GM11168 (cell line): ENCODE measurements at regions not wholly inside any gene's neighbourhood (a gene's known extent, or its start where the extent isn't known, plus 50 kb on each side); places are given as distances from the start of the nearest gene placed in this dataset.
"Not testable (repeated sequence)": the region's sequence is repeated elsewhere in the genome, so short reads cannot be mapped to it uniquely, and the experiment has no call there.

Experiments used
- in situ Hi-C: fragments of 300-500 bp; cut with MboI; formaldehyde crosslinking; loops from one replicate; pipeline ENCODE4 v1.12.0; 2022; ENCODE audit warnings: low sequenced_read_pairs; ENCODE audit not compliant: unreplicated experiment

GRCh38 chr20:12177657-12178293 is 260.1 kb downstream of the BTBD3 start:
- in situ Hi-C loops: no loop called here

GRCh38 chr20:12179692-12180091 is 262.0 kb downstream of the BTBD3 start:
- in situ Hi-C loops: no loop called here

- in situ Hi-C loops: no loop called here
These were observed 262.5 kb downstream of the BTBD3 start for GRCh38 chr20:12180107-12180661.

- in situ Hi-C loops: no loop called here
These were observed 280.6 kb downstream of the BTBD3 start for GRCh38 chr20:12198281-12198680.

GRCh38 chr20:12199703-12200102 is 282.0 kb downstream of the BTBD3 start:
- in situ Hi-C loops: no loop called here

- in situ Hi-C loops: no loop called here
These were observed 283.7 kb downstream of the BTBD3 start for GRCh38 chr20:12201289-12201991.

- in situ Hi-C loops: no loop called here
These were observed 285.7 kb downstream of the BTBD3 start for GRCh38 chr20:12203399-12203798.

GRCh38 chr20:12203981-12204380 is 286.3 kb downstream of the BTBD3 start:
- in situ Hi-C loops: no loop called here

GRCh38 chr20:12207875-12208274 is 290.2 kb downstream of the BTBD3 start:
- in situ Hi-C loops: no loop called here

- in situ Hi-C loops: no loop called here
These were observed 292.9 kb downstream of the BTBD3 start for GRCh38 chr20:12210591-12210990.

GRCh38 chr20:12211361-12211760 is 293.7 kb downstream of the BTBD3 start:
- in situ Hi-C loops: no loop called here

- in situ Hi-C loops: no loop called here
These were observed 299.7 kb downstream of the BTBD3 start for GRCh38 chr20:12217382-12217781.

- in situ Hi-C loops: no loop called here
These were observed 302.1 kb downstream of the BTBD3 start for GRCh38 chr20:12219798-12220197.

GRCh38 chr20:12223057-12223456 is 305.4 kb downstream of the BTBD3 start:
- in situ Hi-C loops: no loop called here

- in situ Hi-C loops: no loop called here
These were observed 308.2 kb downstream of the BTBD3 start for GRCh38 chr20:12225898-12226297.

- in situ Hi-C loops: no loop called here
These were observed 312.2 kb downstream of the BTBD3 start for GRCh38 chr20:12229891-12230290.

GRCh38 chr20:12237772-12238171 is 320.1 kb downstream of the BTBD3 start:
- in situ Hi-C loops: no loop called here

- in situ Hi-C loops: no loop called here
These were observed 323.4 kb downstream of the BTBD3 start for GRCh38 chr20:12241065-12241464.

- in situ Hi-C loops: no loop called here
These were observed 325.6 kb downstream of the BTBD3 start for GRCh38 chr20:12243327-12243726.

- in situ Hi-C loops: no loop called here
These were observed 330.8 kb downstream of the BTBD3 start for GRCh38 chr20:12248481-12248880.

- in situ Hi-C loops: not testable (repeated sequence)
These were observed 333.0 kb downstream of the BTBD3 start for GRCh38 chr20:12250661-12251060.

- in situ Hi-C loops: no loop called here
These were observed 335.1 kb downstream of the BTBD3 start for GRCh38 chr20:12252793-12253192.
